Ascending aorta (tissue), 2 donors: ENCODE measurements at regions not wholly inside any gene's neighbourhood (a gene's known extent, or its start where the extent isn't known, plus 50 kb on each side); places are given as distances from the start of the nearest gene placed in this dataset.
"Not testable (repeated sequence)": the region's sequence is repeated elsewhere in the genome, so short reads cannot be mapped to it uniquely, and the experiment has no call there.

Experiments
- DNase-seq, 2 donors: peaks; one replicate each; pipeline ENCODE4 v3.0.0-alpha.2; 2019; ENCODE audit warnings: low spot score in 2 of 2
- H3K27ac ChIP-seq, 2 donors: fragments of 200-600 bp; sonication (generic); one replicate each; pipeline ENCODE4 v1.5.1; 2016 to 2017; ENCODE audit warnings: mild to moderate bottlenecking in 1 of 2
- H3K27me3 ChIP-seq: fragments of 200-600 bp; sonication (generic); one replicate; pipeline ENCODE4 v1.5.1; 2017
- H3K36me3 ChIP-seq, 2 donors: fragments of 200-600 bp; sonication (generic); one replicate each; pipeline ENCODE4 v1.5.1; 2016
- H3K4me1 ChIP-seq, 2 donors: fragments of 200-600 bp; sonication (generic); one replicate each; pipeline ENCODE4 v1.5.1; 2016 to 2017; ENCODE audit warnings: mild to moderate bottlenecking in 1 of 2
- H3K4me3 ChIP-seq, 2 donors: fragments of 200-600 bp; sonication (generic); one replicate each; pipeline ENCODE4 v1.5.1; 2016 to 2017; ENCODE audit warnings: mild to moderate bottlenecking in 1 of 2
- H3K9me3 ChIP-seq, 2 donors: fragments of 200-600 bp; sonication (generic); one replicate each; pipeline ENCODE4 v1.5.1; 2016
- intact Hi-C: fragments of 100-400 bp; cut with DNase I; formaldehyde crosslinking; loops from one replicate; pipeline ENCODE4 v1.15.1; 2023
- TF ChIP-seq, protein P1 (sequence below), 3 experiments: fragments of 200-600 bp in 2 of 3; fragments of 450-650 bp in 1 of 3; sonication (generic) in 2 of 3; IDR thresholded peaks; one replicate each; pipeline ENCODE4 v1.5.1; 2016 to 2019; ENCODE audit warnings: antibody characterized with exemption in 3 of 3, mild to moderate bottlenecking in 1 of 3, moderate library complexity in 1 of 3

DNA sequence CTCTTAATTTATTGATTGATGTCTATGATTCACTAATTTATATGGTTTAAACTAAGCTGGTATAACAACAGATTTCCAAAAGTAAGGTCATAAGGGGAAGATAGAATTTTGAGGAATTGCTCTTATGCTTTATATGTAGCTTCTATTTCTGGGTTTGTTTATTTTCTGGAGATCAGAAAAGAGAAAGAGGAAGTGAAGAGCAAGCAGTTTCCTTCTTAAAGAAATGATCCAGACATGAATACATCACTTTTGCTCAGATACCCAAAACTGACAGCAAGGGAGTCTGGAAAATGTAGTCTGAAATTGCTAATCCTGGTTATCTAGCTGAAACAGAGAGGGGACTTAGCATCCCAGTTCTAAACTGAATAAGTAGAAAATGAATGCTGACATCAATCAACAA, 912.5 kb upstream of the CRIM1 start:
- no peak for DNase-seq
- Histone ChIP-seq H3K27ac (no peak overlapping the region), H3K4me1 (no peaks in the 10 kb centered on the region), H3K27me3 (no peaks in the 10 kb centered on the region), H3K9me3 (no peaks in the 10 kb centered on the region), H3K4me3 (no peak overlapping the region), H3K36me3 (no peaks in the 10 kb centered on the region)
- TF ChIP-seq, protein P1, sequence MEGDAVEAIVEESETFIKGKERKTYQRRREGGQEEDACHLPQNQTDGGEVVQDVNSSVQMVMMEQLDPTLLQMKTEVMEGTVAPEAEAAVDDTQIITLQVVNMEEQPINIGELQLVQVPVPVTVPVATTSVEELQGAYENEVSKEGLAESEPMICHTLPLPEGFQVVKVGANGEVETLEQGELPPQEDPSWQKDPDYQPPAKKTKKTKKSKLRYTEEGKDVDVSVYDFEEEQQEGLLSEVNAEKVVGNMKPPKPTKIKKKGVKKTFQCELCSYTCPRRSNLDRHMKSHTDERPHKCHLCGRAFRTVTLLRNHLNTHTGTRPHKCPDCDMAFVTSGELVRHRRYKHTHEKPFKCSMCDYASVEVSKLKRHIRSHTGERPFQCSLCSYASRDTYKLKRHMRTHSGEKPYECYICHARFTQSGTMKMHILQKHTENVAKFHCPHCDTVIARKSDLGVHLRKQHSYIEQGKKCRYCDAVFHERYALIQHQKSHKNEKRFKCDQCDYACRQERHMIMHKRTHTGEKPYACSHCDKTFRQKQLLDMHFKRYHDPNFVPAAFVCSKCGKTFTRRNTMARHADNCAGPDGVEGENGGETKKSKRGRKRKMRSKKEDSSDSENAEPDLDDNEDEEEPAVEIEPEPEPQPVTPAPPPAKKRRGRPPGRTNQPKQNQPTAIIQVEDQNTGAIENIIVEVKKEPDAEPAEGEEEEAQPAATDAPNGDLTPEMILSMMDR (IDR thresholded peaks at IDR 0.05): no peak
- intact Hi-C loops: no loop called here

DNA sequence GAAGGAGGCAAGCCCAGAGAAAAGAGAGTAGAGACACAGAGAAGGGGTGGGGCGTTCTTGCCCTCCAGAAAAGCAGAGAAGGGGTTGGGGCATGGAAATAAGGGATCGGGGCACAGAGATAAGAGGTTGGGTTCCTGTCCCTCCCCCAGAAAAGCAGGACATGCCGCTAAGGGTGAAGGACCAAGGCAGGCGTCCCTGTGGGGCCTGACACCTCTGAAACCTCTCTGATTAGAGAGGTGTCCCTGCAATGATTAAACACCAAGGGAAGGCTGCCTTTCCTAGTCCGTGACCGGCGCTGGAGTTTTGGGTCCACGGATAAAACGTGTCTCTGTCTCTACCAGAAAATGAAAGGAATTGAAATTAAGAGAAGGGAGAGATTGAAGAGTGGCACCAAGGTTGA, 914.0 kb upstream of the CRIM1 start:
- H3K27me3 ChIP-seq, DNase-seq, H3K36me3 ChIP-seq, intact Hi-C loops, H3K9me3 ChIP-seq, H3K27ac ChIP-seq, H3K4me1 ChIP-seq, H3K4me3 ChIP-seq: not testable (repeated sequence)

DNA sequence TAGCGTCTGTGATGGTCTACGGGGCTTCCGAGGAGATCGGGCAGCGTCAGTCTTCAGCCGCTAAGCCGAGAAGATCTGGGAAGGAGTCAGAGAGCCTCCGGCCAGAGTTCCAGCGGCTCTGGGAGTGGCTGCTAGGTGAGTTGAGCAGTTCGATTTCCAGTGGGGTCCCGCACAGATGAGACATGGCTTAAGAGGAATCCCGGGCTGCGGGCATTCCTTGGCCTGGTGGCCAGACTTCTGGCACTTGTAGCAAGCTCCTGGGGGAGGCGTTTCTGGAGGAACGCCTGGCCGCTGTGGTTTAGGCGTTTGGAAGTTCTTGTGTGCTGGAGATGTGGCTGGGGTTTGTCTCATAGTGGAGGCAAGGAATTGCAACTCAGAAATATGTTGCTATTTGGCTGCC, 915.3 kb upstream of the CRIM1 start:
- H3K4me3 ChIP-seq, H3K4me1 ChIP-seq, H3K27me3 ChIP-seq, H3K27ac ChIP-seq, DNase-seq, H3K36me3 ChIP-seq, H3K9me3 ChIP-seq, intact Hi-C loops: not testable (repeated sequence)

DNA sequence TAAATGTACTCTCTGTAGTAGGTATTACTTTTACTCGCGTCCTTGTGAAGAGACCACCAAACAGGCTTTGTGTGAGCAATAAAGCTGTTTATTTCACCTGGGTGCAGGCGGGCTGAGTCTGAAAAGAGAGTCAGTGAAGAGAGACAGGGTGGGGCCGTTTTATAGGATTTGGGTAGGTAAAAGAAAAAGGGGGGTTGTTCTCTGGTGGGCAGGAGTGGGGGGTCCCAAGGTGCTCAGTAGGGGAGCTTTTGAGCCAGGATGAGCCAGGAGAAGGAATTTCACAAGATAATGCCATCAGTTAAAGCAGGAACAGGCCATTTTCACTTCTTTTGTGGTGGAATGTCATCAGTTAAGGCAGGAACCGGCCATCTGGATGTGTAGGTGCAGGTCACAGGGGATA, 918.7 kb upstream of the CRIM1 start:
- H3K36me3 ChIP-seq, H3K27ac ChIP-seq, H3K4me3 ChIP-seq, H3K4me1 ChIP-seq, intact Hi-C loops, H3K9me3 ChIP-seq, DNase-seq, H3K27me3 ChIP-seq: not testable (repeated sequence)

DNA sequence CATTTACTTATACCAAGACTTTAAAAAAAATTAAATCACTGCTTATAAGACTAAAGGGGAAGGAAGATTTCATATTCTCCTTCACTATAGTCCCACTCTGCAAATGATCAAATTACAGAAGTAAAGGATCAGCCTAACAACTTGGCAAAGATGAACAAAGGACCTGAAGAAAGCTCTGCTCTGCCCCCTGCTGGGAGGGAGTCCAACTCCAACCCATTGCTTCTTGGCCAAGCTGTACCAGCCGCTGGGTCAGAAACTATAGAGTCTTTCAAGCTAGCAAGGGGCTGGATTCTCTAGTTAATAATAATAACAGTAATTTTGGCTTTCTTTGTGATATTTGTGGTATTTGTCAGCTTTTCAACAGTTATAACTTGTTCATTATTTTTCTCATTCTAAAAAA, 927.0 kb upstream of the CRIM1 start:
- intact Hi-C loops: no loop called here
- TF ChIP-seq, protein P1 (IDR thresholded peaks at IDR 0.05): no peak
- Histone ChIP-seq H3K36me3 (no peaks in the 10 kb centered on the region), H3K4me1 (no peaks in the 10 kb centered on the region), H3K27me3 (no peaks in the 10 kb centered on the region), H3K9me3 (no peaks in the 10 kb centered on the region), H3K27ac (no peak overlapping the region), H3K4me3 (no peak overlapping the region)
- DNase-seq: no peak

DNA sequence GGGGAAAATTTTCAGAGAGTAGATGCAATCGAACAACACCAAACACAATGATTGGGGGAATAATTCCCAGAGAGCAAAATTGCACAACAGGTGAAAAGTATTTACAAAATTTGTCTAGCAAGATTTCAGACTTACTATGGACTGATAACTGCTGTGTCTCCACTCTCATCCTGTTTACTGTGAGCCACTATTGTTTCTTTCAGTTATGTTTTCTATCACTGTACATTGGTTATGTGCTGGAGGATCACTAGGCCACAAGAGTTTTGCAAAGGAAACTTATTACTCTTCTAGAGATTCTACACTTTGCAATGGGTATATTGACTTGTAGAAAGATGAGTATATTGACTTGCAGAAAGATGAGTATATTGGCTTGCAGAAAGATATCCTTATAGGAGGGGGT, 934.1 kb upstream of the CRIM1 start:
- intact Hi-C loops: no loop called here
- Histone ChIP-seq H3K36me3 (no peaks in the 10 kb centered on the region), H3K27ac (no peak overlapping the region), H3K4me3 (no peak overlapping the region), H3K4me1 (no peaks in the 10 kb centered on the region), H3K9me3 (no peaks in the 10 kb centered on the region), H3K27me3 (no peaks in the 10 kb centered on the region)
- TF ChIP-seq, protein P1 (IDR thresholded peaks at IDR 0.05): no peak
- DNase-seq: no peak

DNA sequence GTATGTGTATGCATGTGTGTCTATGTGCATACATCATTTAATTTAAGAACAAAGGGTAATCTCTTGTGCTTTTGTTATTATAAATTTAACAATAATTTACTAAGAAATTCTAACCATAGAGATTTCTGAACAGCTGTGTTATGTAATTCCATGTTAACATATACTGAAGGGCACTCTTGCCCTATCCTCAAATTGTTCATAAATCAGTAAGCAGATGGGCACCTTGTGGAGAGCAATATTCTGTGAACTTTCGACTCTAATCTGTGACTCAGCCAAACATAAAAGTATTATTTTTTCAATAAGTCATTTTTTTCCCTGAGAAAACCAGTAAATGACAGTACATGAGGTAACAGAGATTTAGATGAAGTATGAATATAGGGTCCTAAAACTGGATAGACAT, 938.3 kb upstream of the CRIM1 start:
- Histone ChIP-seq H3K27ac (no peak overlapping the region), H3K9me3 (no peaks in the 10 kb centered on the region), H3K27me3 (no peaks in the 10 kb centered on the region), H3K36me3 (no peaks in the 10 kb centered on the region), H3K4me1 (no peaks in the 10 kb centered on the region), H3K4me3 (no peak overlapping the region)
- intact Hi-C loops: loop anchor here (10.0 kb wide), 1 partner anchor 1742 kb away; no protein-coding TSS in a partner anchor
- no peak for DNase-seq
- TF ChIP-seq, protein P1 (IDR thresholded peaks at IDR 0.05): no peak
